Retina (tissue), 1 donor: ENCODE measurements at regions not wholly inside any gene's neighbourhood (a gene's known extent, or its start where the extent isn't known, plus 50 kb on each side); places are given as distances from the start of the nearest gene placed in this dataset.
A peak's percentile ranks its signal among the peaks of the same experiment; 100 is the strongest.

Source experiments
- DNase-seq: peaks from one replicate; pipeline ENCODE4 v3.0.0-alpha.2; 2016

GRCh38 chr7:9876053-9876452, 1097.6 kb upstream of the PHF14 start:
- no peak for DNase-seq

- no peak for DNase-seq
Observed at GRCh38 chr7:9889554-9889953, 1084.1 kb upstream of the PHF14 start.

- DNase-seq = no peak
Observed at GRCh38 chr7:9890092-9890491, 1083.6 kb upstream of the PHF14 start.

GRCh38 chr7:9891056-9891455, 1082.6 kb upstream of the PHF14 start:
- no peak for DNase-seq

- DNase-seq = no peak
Observed at GRCh38 chr7:9900339-9900738, 1073.3 kb upstream of the PHF14 start.

GRCh38 chr7:9921326-9921725, 1052.3 kb upstream of the PHF14 start:
- DNase-seq = no peak

- no peak for DNase-seq
Observed at GRCh38 chr7:9937944-9938631, 1035.6 kb upstream of the PHF14 start.

- DNase-seq = no peak
Observed at GRCh38 chr7:9939176-9939575, 1034.5 kb upstream of the PHF14 start.

GRCh38 chr7:9945131-9945530, 1028.5 kb upstream of the PHF14 start:
- no peak for DNase-seq

GRCh38 chr7:9945857-9946256, 1027.8 kb upstream of the PHF14 start:
- no peak for DNase-seq

- DNase-seq = no peak
Observed at GRCh38 chr7:9955138-9955537, 1018.5 kb upstream of the PHF14 start.

- peak; percentile 20 for DNase-seq
Observed at GRCh38 chr7:9958486-9958885, 1015.2 kb upstream of the PHF14 start.

GRCh38 chr7:9960460-9960859, 1013.2 kb upstream of the PHF14 start:
- DNase-seq = no peak

- no peak for DNase-seq
Observed at GRCh38 chr7:9961161-9961922, 1012.3 kb upstream of the PHF14 start.

GRCh38 chr7:9962742-9963141, 1010.9 kb upstream of the PHF14 start:
- no peak for DNase-seq

GRCh38 chr7:9978106-9979064, 995.3 kb upstream of the PHF14 start:
- DNase-seq = no peak

GRCh38 chr7:9981742-9982349, 991.8 kb upstream of the PHF14 start:
- DNase-seq = no peak

GRCh38 chr7:9983048-9983447, 990.6 kb upstream of the PHF14 start:
- DNase-seq = no peak

- DNase-seq = no peak
Observed at GRCh38 chr7:10015687-10016086, 958.0 kb upstream of the PHF14 start.

- no peak for DNase-seq
Observed at GRCh38 chr7:10022480-10022879, 951.2 kb upstream of the PHF14 start.

- DNase-seq = peak; percentile 5
Observed at GRCh38 chr7:10022957-10023356, 950.7 kb upstream of the PHF14 start.

GRCh38 chr7:10034843-10035556, 938.7 kb upstream of the PHF14 start:
- no peak for DNase-seq
